ENCODE measurements at regions not wholly inside any gene's neighbourhood (a gene's known extent, or its start where the extent isn't known, plus 50 kb on each side); places are given as distances from the start of the nearest gene placed in this dataset.
"Not testable (repeated sequence)": the region's sequence is repeated elsewhere in the genome, so short reads cannot be mapped to it uniquely, and the experiment has no call there.

DNA sequence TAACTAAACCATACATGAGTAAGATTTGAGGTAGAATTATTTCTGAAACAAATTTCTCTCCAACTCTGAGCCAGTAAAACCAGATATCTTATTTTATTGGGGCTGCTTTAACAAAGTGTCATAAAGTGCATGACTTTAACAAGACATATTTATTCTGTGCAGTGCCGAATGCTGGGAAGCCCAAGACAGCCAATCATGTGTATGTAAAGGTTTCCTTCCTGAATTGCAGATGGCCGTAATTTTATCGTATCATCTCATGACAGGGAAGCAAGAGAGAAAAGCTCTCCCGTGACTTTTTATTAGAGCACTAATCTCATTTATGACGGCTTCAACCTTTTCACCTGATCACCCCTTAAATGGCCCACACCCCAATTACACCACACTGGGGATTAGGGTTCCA is 777.9 kb downstream of the TMEM121 start:
- Histone ChIP-seq H3K27me3 (ENCODE audit: low read depth) (no peaks in the 10 kb centered on the region), H3K4me1 (no peaks in the 10 kb centered on the region), H3K9me3 (no peaks in the 10 kb centered on the region), H3K36me3 (replicated peaks) (no peaks in the 10 kb centered on the region), H3K4me3 (no peak overlapping the region)
- in situ Hi-C loops (cut with MboI; ENCODE audit: low sequenced_read_pairs), result no loop called here
- no peak for DNase-seq (ENCODE audit: low spot score in 2 of 2)

DNA sequence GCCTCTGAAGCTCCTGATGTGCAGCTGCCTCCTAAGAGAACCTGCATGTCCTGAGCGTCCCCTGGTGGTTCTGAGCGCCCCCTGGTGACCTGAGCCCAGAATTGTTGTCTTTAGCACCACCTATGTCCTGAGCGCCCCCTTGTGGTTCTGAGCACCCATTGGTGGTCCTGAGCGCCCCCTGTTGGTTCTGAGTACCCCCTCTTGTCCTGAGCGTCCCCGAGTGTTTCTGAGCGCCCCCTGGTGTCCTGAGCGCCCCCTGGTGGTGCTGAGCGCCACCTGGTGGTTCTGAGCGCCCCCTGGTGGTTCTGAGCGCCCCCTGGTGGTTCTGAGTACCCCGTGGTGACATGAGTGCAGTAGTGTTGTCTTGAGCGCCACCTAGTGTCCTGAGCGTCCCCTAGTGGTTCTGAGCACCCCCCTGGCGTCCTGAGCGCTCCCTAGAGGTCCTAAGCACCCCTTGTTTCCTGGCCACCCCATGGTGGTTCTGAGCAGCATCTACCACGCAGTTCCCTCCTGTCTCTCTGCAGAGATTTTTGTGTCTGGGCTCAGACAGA is 782.5 kb downstream of the TMEM121 start:
- Histone ChIP-seq H3K27me3 (ENCODE audit: low read depth) (no peaks in the 10 kb centered on the region), H3K36me3 (replicated peaks) (no peaks in the 10 kb centered on the region), H3K9me3 (no peaks in the 10 kb centered on the region), H3K4me1 (no peaks in the 10 kb centered on the region), H3K4me3 (no peak overlapping the region)
- DNase-seq (ENCODE audit: low spot score in 2 of 2), result peak in 1 of 2 experiments; percentile 59
- in situ Hi-C loops (cut with MboI; ENCODE audit: low sequenced_read_pairs), result no loop called here

DNA sequence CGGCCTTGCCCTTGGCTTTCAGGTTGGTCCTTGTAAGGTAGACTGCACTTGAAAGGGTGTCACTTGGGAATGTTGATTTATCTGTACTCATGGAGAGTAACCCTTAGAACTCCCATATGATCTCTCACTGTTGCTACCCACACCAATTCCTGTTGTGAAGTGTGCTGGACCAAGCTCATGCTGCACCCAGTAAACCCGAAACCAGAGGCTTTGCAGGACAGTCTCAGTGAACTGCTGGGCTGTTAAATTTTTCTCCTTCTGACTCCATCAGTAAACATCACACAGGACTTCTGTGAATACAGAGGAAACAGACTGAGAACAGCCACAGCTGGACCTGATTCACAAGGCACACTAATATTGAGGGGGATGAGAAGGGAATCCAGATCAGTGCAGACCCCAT is 783.0 kb downstream of the TMEM121 start:
- in situ Hi-C loops (cut with MboI; ENCODE audit: low sequenced_read_pairs), result no loop called here
- no peaks in the 10 kb centered on the region for H3K9me3 ChIP-seq
- H3K27me3 ChIP-seq (ENCODE audit: low read depth), result no peaks in the 10 kb centered on the region
- no peak overlapping the region for H3K4me3 ChIP-seq
- no peak for DNase-seq (ENCODE audit: low spot score in 2 of 2)
- no peaks in the 10 kb centered on the region for H3K36me3 ChIP-seq (replicated peaks)
- no peaks in the 10 kb centered on the region for H3K4me1 ChIP-seq

DNA sequence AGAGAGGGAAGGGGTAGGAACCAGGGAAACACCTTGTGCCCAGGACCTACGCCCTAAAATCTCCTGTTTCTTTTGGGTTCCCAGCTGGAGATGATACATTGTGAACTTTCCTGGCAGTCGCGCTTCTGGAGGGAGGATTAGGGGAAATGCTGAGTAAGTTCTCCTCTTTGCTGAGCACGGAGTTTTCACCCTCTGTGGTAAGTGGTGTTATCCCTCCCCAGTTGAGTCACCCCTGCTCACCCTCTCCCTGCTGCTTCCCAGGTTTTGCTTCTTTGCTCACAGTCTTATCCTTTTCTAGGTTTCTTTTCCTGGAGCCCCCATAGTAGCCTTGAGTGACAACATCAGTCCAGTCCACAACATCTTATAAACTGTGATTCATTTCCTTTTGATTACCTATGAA is 789.1 kb downstream of the TMEM121 start:
- in situ Hi-C loops (cut with MboI; ENCODE audit: low sequenced_read_pairs), result no loop called here
- no peaks in the 10 kb centered on the region for H3K9me3 ChIP-seq

DNA sequence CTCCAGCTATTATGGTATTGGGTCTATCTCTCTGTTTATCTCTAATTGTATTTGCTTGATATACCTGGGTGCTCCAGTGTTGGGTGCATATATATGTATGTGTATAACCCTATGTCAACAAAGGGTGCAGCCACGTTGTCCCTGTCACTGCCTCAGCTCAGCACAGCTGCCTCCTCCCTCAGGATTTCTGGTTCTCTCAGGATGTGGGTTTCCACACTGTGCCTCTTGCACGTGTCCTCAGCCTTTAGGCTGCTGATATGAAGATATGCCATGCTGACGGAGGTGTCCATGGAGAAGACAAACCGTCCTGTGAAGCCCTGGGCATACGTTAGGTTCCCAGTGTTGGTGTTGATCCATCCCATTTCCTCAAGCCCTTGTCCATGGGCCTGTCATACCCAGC is 791.2 kb downstream of the TMEM121 start:
- DNase-seq (ENCODE audit: low spot score in 2 of 2), result no peak
- no peaks in the 10 kb centered on the region for H3K4me1 ChIP-seq
- no peaks in the 10 kb centered on the region for H3K27me3 ChIP-seq (ENCODE audit: low read depth)
- H3K36me3 ChIP-seq (replicated peaks), result no peaks in the 10 kb centered on the region
- in situ Hi-C loops (cut with MboI; ENCODE audit: low sequenced_read_pairs), result no loop called here
- no peaks in the 10 kb centered on the region for H3K9me3 ChIP-seq
- H3K4me3 ChIP-seq, result no peak overlapping the region

More for the DNA sequence above, 789.1 kb downstream of the TMEM121 start:
- Histone ChIP-seq H3K4me3 (no peak overlapping the region), H3K4me1 (no peaks in the 10 kb centered on the region), H3K27me3 (ENCODE audit: low read depth) (no peaks in the 10 kb centered on the region), H3K36me3 (replicated peaks) (no peaks in the 10 kb centered on the region)
- DNase-seq (ENCODE audit: low spot score in 2 of 2), result no peak

DNA sequence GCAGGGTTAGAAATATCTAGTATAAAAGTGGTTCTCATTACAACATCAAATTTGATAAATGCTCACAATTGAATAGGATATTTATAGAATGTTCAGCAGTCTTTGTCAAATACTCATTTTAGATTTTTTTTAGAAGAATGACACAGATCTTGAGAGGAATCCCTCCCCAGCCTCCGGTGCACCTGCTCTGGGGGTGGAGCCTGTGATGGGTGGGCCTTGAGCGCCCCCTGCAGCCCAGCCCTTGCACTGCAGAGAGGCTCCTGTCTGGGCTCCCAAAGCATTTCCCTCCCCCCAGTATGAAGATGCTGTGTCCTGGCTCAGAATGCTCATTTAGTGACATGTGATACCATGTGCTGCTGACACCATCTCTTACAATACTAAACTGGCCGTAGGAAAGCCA is 792.3 kb downstream of the TMEM121 start:
- in situ Hi-C loops (cut with MboI; ENCODE audit: low sequenced_read_pairs), result no loop called here
- DNase-seq (ENCODE audit: low spot score in 2 of 2), result no peak
- Histone ChIP-seq H3K27me3 (ENCODE audit: low read depth) (no peaks in the 10 kb centered on the region), H3K4me1 (no peaks in the 10 kb centered on the region), H3K9me3 (no peaks in the 10 kb centered on the region), H3K4me3 (no peak overlapping the region), H3K36me3 (replicated peaks) (no peaks in the 10 kb centered on the region)

DNA sequence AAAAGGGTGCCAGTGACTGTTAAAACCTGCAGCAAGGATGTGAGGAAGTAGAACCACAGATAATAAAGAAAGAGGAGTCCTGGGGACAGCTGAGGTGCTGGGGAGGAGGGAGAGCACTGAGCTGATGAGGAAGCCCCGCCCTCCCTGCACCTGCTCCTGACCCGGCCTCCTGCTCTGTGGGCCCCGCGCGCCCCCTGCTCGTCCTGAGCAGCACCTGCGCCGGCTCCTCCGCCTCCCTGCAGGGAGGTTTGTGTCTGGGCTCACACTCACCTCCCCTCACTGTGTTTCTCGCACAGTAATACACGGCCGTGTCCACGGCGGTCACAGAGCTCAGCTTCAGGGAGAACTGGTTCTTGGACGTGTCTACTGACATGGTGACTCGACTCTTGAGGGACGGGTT is 797.6 kb downstream of the TMEM121 start:
- H3K4me3 ChIP-seq; H3K36me3 ChIP-seq (replicated peaks); H3K4me1 ChIP-seq; in situ Hi-C loops (cut with MboI; ENCODE audit: low sequenced_read_pairs); H3K9me3 ChIP-seq; DNase-seq (ENCODE audit: low spot score in 2 of 2); H3K27me3 ChIP-seq (ENCODE audit: low read depth): not testable (repeated sequence)

DNA sequence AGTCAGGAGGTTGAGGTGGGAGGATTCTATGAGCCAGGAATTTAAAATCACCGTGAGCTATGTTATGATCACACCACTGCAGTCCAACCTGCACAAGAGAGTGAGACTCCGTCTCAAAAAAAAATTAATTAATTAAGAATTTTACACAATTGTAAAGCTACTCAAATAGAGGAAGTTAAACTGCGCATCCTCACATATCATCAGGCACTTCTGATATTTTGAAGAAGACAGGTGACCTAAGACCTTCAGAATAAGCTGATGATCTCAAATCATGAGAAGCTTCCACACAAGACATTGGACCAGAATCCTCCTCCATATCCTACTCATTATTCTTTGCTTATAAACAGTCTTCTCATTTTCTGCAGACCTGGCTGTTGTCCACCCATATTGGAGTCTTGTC is 800.9 kb downstream of the TMEM121 start:
- no peak overlapping the region for H3K4me3 ChIP-seq
- no peaks in the 10 kb centered on the region for H3K36me3 ChIP-seq (replicated peaks)
- H3K27me3 ChIP-seq (ENCODE audit: low read depth), result no peaks in the 10 kb centered on the region
- H3K4me1 ChIP-seq, result no peaks in the 10 kb centered on the region
- H3K9me3 ChIP-seq, result no peaks in the 10 kb centered on the region
- no peak for DNase-seq (ENCODE audit: low spot score in 2 of 2)
- in situ Hi-C loops (cut with MboI; ENCODE audit: low sequenced_read_pairs), result no loop called here

DNA sequence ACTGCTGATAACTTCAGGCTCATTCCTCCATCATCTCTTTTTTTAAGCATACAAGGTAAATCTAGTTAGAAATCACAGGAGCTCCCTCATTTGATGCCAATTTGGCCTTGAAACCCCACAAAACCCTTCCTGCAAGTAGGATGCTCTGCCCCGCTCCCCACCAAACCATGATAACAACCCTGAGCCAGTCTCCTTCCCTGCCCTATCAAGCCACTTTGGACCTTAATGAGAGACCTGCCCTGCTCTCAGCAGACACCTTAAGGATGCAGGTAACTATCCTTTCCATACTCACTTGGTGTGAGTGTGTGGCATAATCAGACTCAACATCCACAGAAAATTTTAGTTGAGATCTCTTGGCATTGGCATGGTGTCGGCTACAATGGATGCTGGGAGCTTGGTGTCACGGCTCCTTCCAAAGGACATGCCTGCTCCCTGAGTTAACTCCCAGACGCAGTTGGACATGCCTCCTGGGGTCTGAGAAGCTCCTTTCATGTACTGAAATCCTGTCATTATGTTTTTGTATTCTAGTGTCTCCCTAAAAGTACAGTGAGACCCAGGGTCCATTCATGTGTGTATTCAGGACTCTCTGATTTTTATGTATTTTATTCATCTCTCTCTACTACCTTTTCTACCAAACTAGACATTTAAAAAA is 801.4 kb downstream of the TMEM121 start:
- H3K4me3 ChIP-seq; H3K36me3 ChIP-seq (replicated peaks); H3K4me1 ChIP-seq; DNase-seq (ENCODE audit: low spot score in 2 of 2); in situ Hi-C loops (cut with MboI; ENCODE audit: low sequenced_read_pairs); H3K27me3 ChIP-seq (ENCODE audit: low read depth); H3K9me3 ChIP-seq: not testable (repeated sequence)

DNA sequence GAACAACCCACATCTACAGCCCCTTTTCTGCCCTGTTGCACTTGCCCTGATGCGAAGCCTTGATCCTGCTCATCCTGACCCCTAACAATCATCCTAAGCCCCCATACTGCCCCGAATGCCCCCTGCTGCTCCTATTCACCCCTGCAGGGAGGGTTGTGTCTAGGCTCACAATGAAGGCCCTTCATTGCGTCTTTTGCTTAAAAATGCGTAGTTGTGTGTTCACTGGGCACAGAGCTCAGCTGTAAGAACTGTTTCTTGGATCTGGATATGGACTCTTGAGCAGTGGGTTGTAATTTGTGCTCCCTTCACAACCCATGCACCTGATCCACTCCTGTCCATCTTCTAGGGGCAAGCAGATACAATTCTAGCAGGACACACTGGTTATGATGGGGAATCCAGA is 802.9 kb downstream of the TMEM121 start:
- DNase-seq (ENCODE audit: low spot score in 2 of 2), result not testable (repeated sequence)

DNA sequence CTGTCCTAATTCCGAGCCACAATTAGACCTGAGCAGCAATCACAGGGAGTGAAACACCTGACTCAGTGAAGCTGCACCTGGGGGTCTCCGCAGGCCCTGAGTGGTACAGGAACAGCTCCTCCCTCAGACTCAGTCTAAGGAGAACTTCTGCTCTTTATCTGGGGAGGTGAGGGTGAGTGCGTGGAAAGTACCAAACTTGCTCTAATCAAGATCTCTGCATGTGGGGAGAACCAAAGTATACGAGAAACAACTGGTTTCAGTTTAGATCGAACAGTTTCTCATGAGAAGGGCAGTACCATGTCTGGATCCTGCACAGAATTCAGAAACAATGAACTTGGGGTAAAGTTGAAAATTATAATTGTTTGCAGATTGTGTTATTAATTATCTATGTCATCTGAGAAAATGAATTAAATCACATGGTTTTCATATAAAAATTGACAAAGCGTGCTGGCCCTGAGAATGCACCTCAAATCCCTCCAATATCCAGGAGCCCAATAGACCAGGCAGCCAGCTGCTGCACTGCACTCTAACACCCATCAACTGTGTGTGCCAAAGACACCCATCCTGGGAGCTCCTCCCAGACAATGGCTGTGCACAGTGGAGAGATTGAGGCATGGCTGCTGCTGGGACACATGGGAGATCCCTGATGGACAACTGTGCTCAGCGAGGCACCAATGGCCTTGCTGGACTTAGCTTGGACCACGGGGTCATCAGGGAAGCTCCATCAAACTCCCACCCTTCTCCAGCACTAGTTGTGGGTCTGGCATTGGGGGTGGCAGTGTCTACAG is 803.8 kb downstream of the TMEM121 start:
- in situ Hi-C loops (cut with MboI; ENCODE audit: low sequenced_read_pairs); H3K27me3 ChIP-seq (ENCODE audit: low read depth); H3K9me3 ChIP-seq; DNase-seq (ENCODE audit: low spot score in 2 of 2); H3K4me3 ChIP-seq; H3K4me1 ChIP-seq; H3K36me3 ChIP-seq (replicated peaks): not testable (repeated sequence)

More for the DNA sequence above, 802.9 kb downstream of the TMEM121 start:
- H3K4me3 ChIP-seq; H3K9me3 ChIP-seq; H3K36me3 ChIP-seq (replicated peaks); H3K4me1 ChIP-seq; H3K27me3 ChIP-seq (ENCODE audit: low read depth); in situ Hi-C loops (cut with MboI; ENCODE audit: low sequenced_read_pairs): not testable (repeated sequence)

DNA sequence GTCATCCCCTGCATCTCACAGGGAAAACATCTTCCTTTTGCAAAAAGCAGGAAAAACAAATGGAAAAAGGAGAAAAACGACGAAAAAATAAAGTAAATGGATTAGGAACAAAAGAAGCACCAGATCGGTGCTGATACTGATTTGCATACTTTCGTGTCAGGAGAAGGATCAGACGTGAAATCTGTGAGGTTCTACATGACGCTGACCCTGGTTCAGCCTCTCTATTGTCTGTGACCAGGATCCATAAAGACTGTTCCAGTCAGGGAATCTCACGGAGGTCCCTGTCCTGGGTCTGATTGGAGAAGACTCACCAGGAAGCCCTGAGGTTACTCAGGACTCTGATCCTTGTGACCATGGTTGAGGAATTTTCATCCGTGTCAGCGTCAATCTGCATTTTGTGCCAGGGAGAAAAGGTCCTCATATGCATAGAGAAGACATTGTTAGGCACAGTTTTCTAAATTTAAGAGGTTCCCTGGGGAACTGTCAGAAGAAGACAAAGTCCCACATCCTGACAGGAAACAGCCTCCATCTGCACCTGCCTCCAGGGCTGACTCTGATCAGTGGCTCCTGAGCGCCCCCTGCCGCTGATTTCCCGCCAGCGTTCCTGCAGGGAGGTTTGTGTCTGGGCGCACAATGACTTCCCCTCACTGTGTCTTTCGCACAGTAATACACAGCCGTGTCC is 808.2 kb downstream of the TMEM121 start:
- peak in 1 of 2 experiments; percentile 92 for DNase-seq (ENCODE audit: low spot score in 2 of 2)
- H3K9me3 ChIP-seq; H3K27me3 ChIP-seq (ENCODE audit: low read depth); H3K36me3 ChIP-seq (replicated peaks); H3K4me3 ChIP-seq; in situ Hi-C loops (cut with MboI; ENCODE audit: low sequenced_read_pairs); H3K4me1 ChIP-seq: not testable (repeated sequence)

DNA sequence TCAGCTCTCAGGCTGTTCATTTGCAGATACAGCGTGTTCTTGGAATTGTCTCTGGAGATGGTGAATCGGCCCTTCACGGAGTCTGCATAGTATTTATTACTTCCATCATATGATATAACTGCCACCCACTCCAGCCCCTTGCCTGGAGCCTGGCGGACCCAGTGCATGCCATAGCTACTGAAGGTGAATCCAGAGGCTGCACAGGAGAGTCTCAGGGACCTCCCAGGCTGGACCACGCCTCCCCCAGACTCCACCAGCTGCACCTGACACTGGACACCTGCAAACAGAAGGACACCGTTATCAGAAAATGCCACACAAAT is 808.7 kb downstream of the TMEM121 start:
- in situ Hi-C loops (cut with MboI; ENCODE audit: low sequenced_read_pairs); DNase-seq (ENCODE audit: low spot score in 2 of 2); H3K27me3 ChIP-seq (ENCODE audit: low read depth); H3K4me1 ChIP-seq; H3K9me3 ChIP-seq; H3K36me3 ChIP-seq (replicated peaks); H3K4me3 ChIP-seq: not testable (repeated sequence)

DNA sequence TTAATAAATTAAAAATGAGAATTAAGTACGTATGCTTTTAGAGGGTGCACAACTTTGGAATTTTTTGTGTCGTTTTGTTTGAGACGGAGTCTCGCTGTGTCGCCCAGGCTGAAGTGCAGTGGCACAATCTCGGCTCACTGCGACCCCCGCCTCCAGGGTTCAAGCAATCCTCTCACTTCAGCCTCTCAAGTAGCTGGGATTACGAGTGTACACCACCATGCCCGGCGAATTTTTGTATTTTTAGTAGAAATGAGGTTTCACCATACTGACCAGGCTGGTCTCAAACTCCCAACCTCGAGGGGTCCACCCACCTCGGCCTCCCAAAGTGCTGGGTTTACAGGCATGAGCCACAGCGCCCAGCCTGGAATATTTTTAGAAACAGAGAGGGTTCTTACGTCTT is 812.4 kb downstream of the TMEM121 start:
- H3K36me3 ChIP-seq (replicated peaks); H3K4me3 ChIP-seq; H3K9me3 ChIP-seq; DNase-seq (ENCODE audit: low spot score in 2 of 2); H3K27me3 ChIP-seq (ENCODE audit: low read depth); in situ Hi-C loops (cut with MboI; ENCODE audit: low sequenced_read_pairs); H3K4me1 ChIP-seq: not testable (repeated sequence)

All from HAP-1 (cell line).